HAP-1 (cell line): ENCODE measurements at regions not wholly inside any gene's neighbourhood (a gene's known extent, or its start where the extent isn't known, plus 50 kb on each side); places are given as distances from the start of the nearest gene placed in this dataset.

ENCODE experiments used
- DNase-seq, 2 experiments: peaks; one replicate each; pipeline ENCODE4 v3.0.0-alpha.2; 2016 to 2020; ENCODE audit warnings: low spot score in 2 of 2
- H3K27me3 ChIP-seq: fragments of 250-450 bp; sonication (Bioruptor Pico); 2 replicates; pipeline ENCODE4 v1.5.1; 2020; ENCODE audit warnings: low read depth, mild to moderate bottlenecking, moderate library complexity
- H3K36me3 ChIP-seq: fragments of 250-450 bp; sonication (Bioruptor Pico); replicated peaks from 2 replicates; pipeline ENCODE4 v1.5.1; 2020; ENCODE audit warnings: mild to moderate bottlenecking
- H3K4me1 ChIP-seq: fragments of 250-450 bp; sonication (Bioruptor Pico); 2 replicates; pipeline ENCODE4 v1.5.1; 2020; ENCODE audit warnings: mild to moderate bottlenecking
- H3K4me3 ChIP-seq: fragments of 250-450 bp; sonication (Bioruptor Pico); 2 replicates; pipeline ENCODE4 v1.5.1; 2020; ENCODE audit warnings: mild to moderate bottlenecking, moderate library complexity
- H3K9me3 ChIP-seq: fragments of 250-450 bp; sonication (Bioruptor Pico); 2 replicates; pipeline ENCODE4 v1.5.1; 2020; ENCODE audit warnings: mild to moderate bottlenecking, moderate library complexity
- in situ Hi-C: fragments of 300-500 bp; cut with MboI; formaldehyde crosslinking; loops from 3 replicates; pipeline ENCODE4 v1.14.3; 2020; ENCODE audit warnings: low sequenced_read_pairs, inconsistent platforms, mixed read lengths

DNA sequence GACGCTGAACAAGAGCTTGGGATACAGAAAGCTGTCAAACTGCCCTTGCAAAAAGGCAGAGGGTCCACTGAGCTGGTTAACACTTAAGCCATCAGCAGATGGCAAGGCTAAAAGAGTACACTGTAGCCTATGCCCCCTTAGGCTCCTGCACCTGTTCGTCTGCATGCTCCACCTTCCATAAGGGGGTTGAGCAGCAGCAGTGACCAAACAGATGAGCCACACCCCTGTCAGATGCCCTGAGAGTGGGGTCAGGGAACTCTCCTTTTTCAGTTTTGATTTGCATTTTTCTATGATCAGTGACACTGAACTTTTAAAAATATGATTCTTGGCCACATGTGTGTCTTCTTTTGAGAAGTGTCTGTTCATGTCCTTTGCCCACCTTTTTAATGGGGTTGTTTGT lies 402.5 kb upstream of the FAM98A start:
- H3K4me3 ChIP-seq: no peak overlapping the region
- H3K36me3 ChIP-seq: no peaks in the 10 kb centered on the region
- H3K27me3 ChIP-seq: no peaks in the 10 kb centered on the region
- H3K4me1 ChIP-seq: no peaks in the 10 kb centered on the region
- in situ Hi-C loops: no loop called here
- no peak for DNase-seq
- no peaks in the 10 kb centered on the region for H3K9me3 ChIP-seq

DNA sequence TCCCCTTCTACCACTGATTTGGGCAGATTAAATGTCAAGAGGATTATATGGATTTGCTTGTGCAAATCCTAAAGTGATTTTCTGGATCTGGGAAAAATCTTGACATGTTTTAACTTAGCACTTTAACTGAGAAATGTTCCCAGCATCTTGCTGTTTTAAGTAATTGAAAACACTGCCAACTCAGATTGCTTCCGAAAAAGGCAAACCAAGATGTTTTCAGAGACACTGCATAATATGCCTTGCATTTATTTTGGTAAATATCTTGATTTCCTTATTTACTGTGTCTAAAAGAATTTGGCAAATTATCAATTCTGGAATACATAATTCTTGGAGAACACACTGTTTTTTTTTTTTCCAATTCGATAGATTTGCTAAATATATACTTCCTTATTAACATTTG lies 385.0 kb upstream of the FAM98A start:
- Histone ChIP-seq H3K36me3 (no peaks in the 10 kb centered on the region), H3K4me3 (no peak overlapping the region), H3K27me3 (no peaks in the 10 kb centered on the region), H3K4me1 (no peaks in the 10 kb centered on the region), H3K9me3 (no peaks in the 10 kb centered on the region)
- in situ Hi-C loops: no loop called here
- no peak for DNase-seq

DNA sequence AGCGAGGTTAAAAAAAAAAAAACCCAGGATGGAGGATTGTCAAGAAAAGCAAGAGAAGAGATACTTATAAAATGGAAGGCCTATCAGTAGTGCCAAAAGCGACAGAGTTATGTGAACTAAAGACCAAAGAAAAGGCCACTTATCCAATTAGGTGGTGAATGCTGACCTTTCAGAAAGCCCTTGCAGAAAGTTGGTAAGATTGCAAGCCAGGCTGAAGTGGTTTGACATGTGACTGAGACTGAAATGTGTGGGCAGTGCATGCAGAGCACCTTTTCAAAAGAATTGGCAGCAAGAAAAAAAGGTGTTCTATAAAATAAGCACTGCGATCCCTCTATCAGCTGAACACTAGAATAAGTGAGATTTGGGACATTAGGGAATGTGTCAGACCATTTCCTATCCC lies 379.4 kb upstream of the FAM98A start:
- H3K36me3 ChIP-seq: no peaks in the 10 kb centered on the region
- no peaks in the 10 kb centered on the region for H3K27me3 ChIP-seq
- H3K4me1 ChIP-seq: no peaks in the 10 kb centered on the region
- in situ Hi-C loops: no loop called here
- no peak overlapping the region for H3K4me3 ChIP-seq
- no peak for DNase-seq
- H3K9me3 ChIP-seq: no peaks in the 10 kb centered on the region

DNA sequence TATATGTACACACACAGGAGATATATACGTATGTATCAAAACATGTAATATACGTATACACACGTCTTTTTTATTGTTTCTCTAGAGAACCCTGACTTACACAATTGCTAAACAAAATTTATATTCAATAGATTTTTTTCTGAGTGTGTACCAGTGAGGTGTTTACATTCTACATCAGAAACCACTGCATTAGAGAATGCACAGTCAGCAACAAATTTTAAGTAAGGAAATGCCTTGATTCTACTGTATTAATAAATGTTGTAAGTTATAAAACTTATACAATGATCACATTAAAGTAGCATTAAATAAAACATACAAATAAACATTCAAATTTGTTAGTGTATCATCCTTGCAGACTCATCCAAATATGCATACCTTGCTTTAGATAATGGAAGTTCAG lies 376.4 kb upstream of the FAM98A start:
- Histone ChIP-seq H3K9me3 (no peaks in the 10 kb centered on the region), H3K4me1 (no peaks in the 10 kb centered on the region), H3K36me3 (no peaks in the 10 kb centered on the region), H3K4me3 (no peak overlapping the region), H3K27me3 (no peaks in the 10 kb centered on the region)
- in situ Hi-C loops: no loop called here
- DNase-seq: no peak

DNA sequence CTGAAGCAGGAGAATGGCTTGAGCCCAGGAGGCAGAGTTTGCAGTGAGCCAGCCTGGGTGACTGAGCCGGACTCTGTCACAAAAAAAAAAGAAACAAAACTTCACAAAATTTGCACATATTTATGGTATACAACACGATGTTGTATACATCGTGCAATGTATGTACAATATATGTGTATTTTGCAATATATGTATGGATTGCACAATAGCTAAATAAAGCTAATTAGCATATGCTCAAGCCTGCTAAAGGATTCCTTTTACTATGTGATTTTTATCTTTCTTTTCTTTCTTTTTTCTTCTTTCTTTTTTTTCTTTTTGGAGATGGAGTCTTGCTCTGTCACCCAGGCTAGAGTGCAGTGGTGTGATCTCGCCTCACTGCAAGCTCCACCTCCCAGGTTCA lies 368.0 kb upstream of the FAM98A start:
- in situ Hi-C loops: no loop called here
- H3K27me3 ChIP-seq: no peaks in the 10 kb centered on the region
- no peaks in the 10 kb centered on the region for H3K9me3 ChIP-seq
- H3K4me3 ChIP-seq: no peak overlapping the region
- DNase-seq: no peak
- no peaks in the 10 kb centered on the region for H3K4me1 ChIP-seq
- H3K36me3 ChIP-seq: no peaks in the 10 kb centered on the region

DNA sequence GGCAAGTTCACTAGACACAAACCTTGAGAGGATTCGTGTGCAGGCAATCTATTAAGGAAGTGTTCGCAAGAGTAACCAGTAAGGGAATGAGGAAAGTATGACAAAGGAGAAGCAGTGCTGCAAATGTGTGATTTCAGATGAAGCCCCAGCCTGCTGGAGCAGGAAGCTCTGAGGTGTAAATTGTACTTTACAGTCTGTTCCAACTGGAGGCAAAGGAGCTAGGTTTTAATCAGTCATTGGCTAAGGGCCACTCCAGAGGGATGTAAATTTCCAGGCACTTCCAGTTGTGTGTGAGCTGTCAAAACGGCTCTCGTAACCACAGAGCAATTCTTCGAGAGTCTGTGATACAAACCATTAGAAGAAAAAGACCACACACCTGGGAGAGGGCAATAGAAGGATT lies 359.5 kb upstream of the FAM98A start:
- Histone ChIP-seq H3K27me3 (no peaks in the 10 kb centered on the region), H3K4me3 (no peak overlapping the region), H3K4me1 (no peaks in the 10 kb centered on the region), H3K36me3 (no peaks in the 10 kb centered on the region), H3K9me3 (no peaks in the 10 kb centered on the region)
- in situ Hi-C loops: no loop called here
- DNase-seq: no peak

DNA sequence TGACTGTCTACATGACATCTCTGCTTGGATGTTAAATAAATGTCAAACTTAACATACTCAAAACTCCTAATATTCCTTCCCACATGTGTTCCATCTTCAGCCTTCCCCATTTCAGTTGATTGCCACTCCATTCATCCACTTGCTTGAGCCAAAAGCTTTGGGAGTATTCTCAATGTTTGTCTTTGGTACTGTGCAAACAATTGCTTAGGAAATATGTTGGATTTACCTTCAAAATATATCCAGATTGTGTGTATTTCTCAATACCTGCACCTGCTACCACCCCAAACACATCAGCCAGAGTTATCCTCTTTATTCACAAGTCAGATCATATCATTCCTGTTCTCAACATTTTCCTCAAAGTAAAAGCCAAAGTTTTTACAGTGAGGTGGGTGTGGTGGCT lies 350.3 kb upstream of the FAM98A start:
- no peaks in the 10 kb centered on the region for H3K27me3 ChIP-seq
- DNase-seq: no peak
- in situ Hi-C loops: no loop called here
- no peaks in the 10 kb centered on the region for H3K36me3 ChIP-seq
- H3K9me3 ChIP-seq: no peaks in the 10 kb centered on the region
- no peaks in the 10 kb centered on the region for H3K4me1 ChIP-seq
- no peak overlapping the region for H3K4me3 ChIP-seq

DNA sequence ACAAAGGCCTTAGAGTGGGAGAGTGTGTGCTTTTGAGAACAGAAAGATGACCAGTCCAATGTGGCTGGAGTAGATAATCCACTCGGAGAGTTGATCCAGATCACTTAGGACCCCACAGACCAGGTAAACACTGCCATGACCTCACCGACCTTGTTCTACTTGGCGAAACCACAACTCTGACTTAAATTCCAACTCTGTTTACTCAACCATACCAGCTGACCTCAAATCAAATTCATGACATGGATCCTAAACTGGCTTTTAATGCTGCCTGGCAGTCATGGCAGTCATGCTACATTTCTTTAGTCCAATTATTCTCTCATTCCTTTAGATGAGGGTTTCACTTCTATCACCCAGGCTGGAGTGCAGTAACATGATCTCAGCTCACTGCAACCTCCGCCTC lies 347.1 kb upstream of the FAM98A start:
- no peak overlapping the region for H3K4me3 ChIP-seq
- no peak for DNase-seq
- in situ Hi-C loops: no loop called here
- H3K4me1 ChIP-seq: no peaks in the 10 kb centered on the region
- H3K9me3 ChIP-seq: no peaks in the 10 kb centered on the region
- H3K27me3 ChIP-seq: no peaks in the 10 kb centered on the region
- H3K36me3 ChIP-seq: no peaks in the 10 kb centered on the region

DNA sequence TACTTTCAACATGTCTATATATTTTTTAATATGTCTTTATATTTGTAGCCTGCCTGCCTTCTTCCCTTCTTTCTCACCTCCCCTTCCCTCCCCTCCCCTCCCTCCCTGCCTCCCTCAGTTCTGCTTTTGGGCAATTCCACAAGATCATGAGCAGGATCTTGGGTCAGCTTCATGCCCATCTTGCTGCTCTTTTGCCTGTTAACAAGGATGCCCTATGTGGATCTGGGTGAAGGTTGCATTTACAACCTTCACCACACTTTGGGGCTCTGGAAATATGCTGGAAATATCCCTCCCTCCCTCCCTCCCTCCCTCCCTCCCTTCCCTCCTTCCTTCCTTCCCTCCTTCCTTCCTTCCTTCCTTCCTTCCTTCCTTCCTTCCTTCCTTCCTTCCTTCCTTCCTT lies 334.1 kb upstream of the FAM98A start:
- Histone ChIP-seq H3K27me3 (no peaks in the 10 kb centered on the region), H3K4me1 (no peaks in the 10 kb centered on the region), H3K4me3 (no peak overlapping the region), H3K9me3 (no peaks in the 10 kb centered on the region), H3K36me3 (no peaks in the 10 kb centered on the region)
- in situ Hi-C loops: no loop called here
- DNase-seq: no peak

DNA sequence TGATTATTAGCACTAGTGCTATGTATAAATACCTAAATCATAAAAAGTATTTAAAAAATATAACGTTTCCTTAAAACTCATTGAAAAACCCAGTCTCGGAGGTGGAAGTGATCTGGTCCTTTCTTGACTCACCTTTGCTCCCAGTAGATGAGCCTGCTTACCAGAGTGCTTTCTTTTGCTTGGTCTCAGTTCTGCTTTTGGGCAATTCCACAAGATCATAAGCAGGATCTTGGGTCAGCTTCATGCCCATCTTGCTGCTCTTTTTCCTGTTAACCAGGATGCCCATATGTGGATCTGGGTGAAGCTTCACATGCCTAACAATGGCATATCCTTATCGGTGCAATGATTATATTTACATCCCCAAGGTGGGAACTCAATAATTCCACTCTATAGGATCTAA lies 332.1 kb upstream of the FAM98A start:
- DNase-seq: no peak
- Histone ChIP-seq H3K4me1 (no peaks in the 10 kb centered on the region), H3K4me3 (no peak overlapping the region), H3K27me3 (no peaks in the 10 kb centered on the region), H3K36me3 (no peaks in the 10 kb centered on the region), H3K9me3 (no peaks in the 10 kb centered on the region)
- in situ Hi-C loops: no loop called here

DNA sequence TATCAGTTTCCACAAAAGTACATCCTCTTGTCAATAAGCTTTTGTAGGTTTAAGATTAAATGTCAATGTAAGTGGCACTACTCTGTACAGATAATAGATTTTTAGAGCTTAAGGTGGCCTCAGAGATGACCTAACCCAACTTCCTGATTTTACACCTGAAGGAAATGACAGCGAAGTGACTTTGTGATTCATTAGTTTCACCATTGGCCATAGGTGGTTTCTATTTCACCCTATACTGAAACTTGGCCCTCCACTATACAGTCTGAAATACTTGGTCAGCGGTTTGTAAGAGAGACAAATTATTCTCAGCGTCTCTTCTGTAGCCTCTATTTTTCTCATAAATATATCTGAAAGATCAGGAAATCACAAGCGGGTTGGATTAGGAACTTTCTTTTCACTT lies 330.4 kb upstream of the FAM98A start:
- DNase-seq: no peak

DNA sequence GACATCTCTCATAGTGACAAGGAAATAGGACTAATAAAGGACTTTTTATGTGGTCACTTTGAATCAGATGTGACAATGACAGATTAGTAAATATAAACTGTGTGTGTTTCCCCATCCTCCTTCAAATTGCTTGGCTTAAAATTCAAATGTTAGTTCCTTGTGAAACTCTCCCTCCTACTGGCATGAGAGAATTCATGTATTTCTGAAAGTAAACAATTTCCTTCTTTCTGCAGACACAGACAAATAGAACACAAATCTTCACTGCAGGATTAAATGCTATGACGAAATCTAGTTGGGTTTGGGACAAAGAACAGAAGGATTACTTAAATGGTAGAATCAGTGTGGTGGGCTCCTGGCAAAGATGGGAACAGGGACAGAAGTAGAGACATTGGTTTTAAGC lies 328.7 kb upstream of the FAM98A start:
- Histone ChIP-seq H3K9me3 (no peaks in the 10 kb centered on the region), H3K27me3 (no peaks in the 10 kb centered on the region), H3K4me1 (no peaks in the 10 kb centered on the region), H3K36me3 (no peaks in the 10 kb centered on the region), H3K4me3 (no peak overlapping the region)
- no peak for DNase-seq
- in situ Hi-C loops: no loop called here

More for the DNA sequence above, 330.4 kb upstream of the FAM98A start:
- Histone ChIP-seq H3K4me1 (no peaks in the 10 kb centered on the region), H3K36me3 (no peaks in the 10 kb centered on the region), H3K4me3 (no peak overlapping the region), H3K9me3 (no peaks in the 10 kb centered on the region), H3K27me3 (no peaks in the 10 kb centered on the region)
- in situ Hi-C loops: no loop called here

DNA sequence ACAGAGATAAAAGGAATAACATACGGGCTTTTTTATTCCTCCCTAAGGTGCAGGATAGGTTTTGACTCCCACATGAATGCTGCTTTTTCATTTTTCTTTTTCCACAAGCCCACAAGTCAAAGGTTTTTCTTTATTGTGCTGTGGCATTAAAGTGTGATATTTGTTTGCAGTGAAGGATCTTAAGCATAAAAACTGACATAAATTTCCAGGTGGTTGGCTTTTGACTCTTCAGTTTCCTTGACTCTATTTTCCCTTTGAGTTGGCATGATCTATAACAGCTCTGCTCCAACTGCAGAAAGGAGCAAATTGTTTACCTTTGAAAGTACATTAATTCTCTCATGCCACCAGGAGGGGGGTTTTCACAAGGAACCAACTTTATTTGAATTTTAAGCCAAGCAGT lies 326.2 kb upstream of the FAM98A start:
- in situ Hi-C loops: no loop called here
- Histone ChIP-seq H3K4me1 (no peaks in the 10 kb centered on the region), H3K36me3 (no peaks in the 10 kb centered on the region), H3K4me3 (no peak overlapping the region), H3K27me3 (no peaks in the 10 kb centered on the region), H3K9me3 (no peaks in the 10 kb centered on the region)
- DNase-seq: no peak

DNA sequence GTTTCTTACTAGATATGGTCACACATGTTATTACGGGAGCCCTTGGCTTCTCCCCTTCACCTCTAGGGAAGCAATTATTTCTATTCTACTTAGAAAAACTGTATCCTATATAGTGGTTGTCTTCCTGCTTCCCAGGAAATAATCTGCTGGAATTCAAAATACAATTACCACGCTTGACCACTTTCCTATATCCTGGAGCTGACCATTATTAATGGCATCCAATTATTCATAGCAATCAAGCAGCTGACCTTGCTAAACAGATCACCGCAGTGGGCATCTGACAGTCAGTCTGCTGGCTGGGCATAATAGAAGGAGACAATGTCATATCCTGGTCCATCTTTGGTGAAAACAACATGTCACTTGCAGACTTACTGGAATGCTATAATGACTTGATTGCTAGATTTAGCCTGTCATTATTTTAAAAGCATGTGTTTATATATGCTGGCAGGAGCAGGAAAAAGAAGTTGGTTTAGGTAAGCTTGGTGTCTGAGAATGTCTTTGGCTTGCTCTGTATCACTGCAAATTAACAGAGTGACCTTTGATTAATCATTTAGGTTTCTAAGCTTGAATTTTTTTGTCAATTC lies 325.6 kb upstream of the FAM98A start:
- DNase-seq: no peak

DNA sequence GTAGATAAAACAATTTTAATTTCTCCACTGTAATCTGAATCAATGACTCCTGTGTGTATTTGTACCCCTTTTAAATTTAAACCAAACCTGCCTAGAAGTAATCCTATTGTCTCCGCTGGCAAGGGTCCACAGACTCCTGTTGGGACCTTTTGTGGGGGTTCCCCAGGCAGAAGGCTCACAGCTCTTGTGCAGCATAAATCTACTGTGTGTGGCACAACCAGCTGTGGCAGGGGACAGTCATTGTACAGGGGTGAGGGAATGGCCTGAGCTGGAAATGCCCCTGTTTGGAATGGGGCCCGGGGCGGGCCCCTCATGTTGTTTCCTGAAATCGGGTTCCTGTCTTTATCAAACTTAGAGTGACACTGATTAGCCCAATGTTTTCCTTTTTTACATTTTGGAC lies 318.2 kb upstream of the FAM98A start:
- DNase-seq: no peak
- H3K4me1 ChIP-seq: no peaks in the 10 kb centered on the region
- no peak overlapping the region for H3K4me3 ChIP-seq
- no peaks in the 10 kb centered on the region for H3K27me3 ChIP-seq
- no peaks in the 10 kb centered on the region for H3K9me3 ChIP-seq
- H3K36me3 ChIP-seq: no peaks in the 10 kb centered on the region
- in situ Hi-C loops: no loop called here

More for the DNA sequence above, 325.6 kb upstream of the FAM98A start:
- Histone ChIP-seq H3K4me3 (no peak overlapping the region), H3K9me3 (no peaks in the 10 kb centered on the region), H3K36me3 (no peaks in the 10 kb centered on the region), H3K27me3 (no peaks in the 10 kb centered on the region), H3K4me1 (no peaks in the 10 kb centered on the region)
- in situ Hi-C loops: no loop called here
